Kidney (tissue), 13 donors: ENCODE measurements at regions not wholly inside any gene's neighbourhood (a gene's known extent, or its start where the extent isn't known, plus 50 kb on each side); places are given as distances from the start of the nearest gene placed in this dataset.

Experiments used
- DNase-seq, 5 donors: peaks; one replicate each; pipeline ENCODE4 v3.0.0-alpha.2; 2013 to 2020
- FAIRE-seq: peaks from 2 replicates; lab custom pipeline; 2012; peaks lifted over from hg19 to GRCh38; lab: Jason Lieb, UNC
- H3K27ac ChIP-seq, 2 donors: one replicate each; pipeline ENCODE4 v1.7.0; 2013; ENCODE audit warnings: low read depth in 2 of 2, low read length in 2 of 2, inconsistent platforms in 1 of 2
- H3K27me3 ChIP-seq: one replicate; pipeline ENCODE4 v1.7.1; 2013; ENCODE audit warnings: low read length, inconsistent platforms; ENCODE audit not compliant: control insufficient read depth, insufficient read depth
- H3K36me3 ChIP-seq, 3 donors: one replicate each; pipeline versions ENCODE4 v1.7.0 to v1.7.1; 2013; ENCODE audit warnings: low read length in 3 of 3, control low read depth in 1 of 3, inconsistent platforms in 1 of 3; ENCODE audit not compliant: insufficient read depth in 3 of 3, control insufficient read depth in 2 of 3
- H3K4me1 ChIP-seq, 3 donors: one replicate each; pipeline versions ENCODE4 v1.7.0 to v1.7.1; 2013; ENCODE audit warnings: low read length in 3 of 3, inconsistent platforms in 1 of 3, low read depth in 1 of 3; ENCODE audit not compliant: control insufficient read depth in 2 of 3, insufficient read depth in 2 of 3
- H3K4me3 ChIP-seq, 3 donors: one replicate each; pipeline versions ENCODE4 v1.7.0 to v1.8.1; 2013; ENCODE audit warnings: low read length in 3 of 3, control low read depth in 1 of 3, inconsistent platforms in 1 of 3
- H3K9ac ChIP-seq, 3 donors: one replicate each; pipeline versions ENCODE4 v1.7.0 to v1.7.1; 2013; ENCODE audit warnings: low read length in 3 of 3, control low read depth in 1 of 3, inconsistent platforms in 1 of 3
- H3K9me3 ChIP-seq, 3 donors: one replicate each; pipeline versions ENCODE4 v1.7.0 to v1.7.1; 2013; ENCODE audit warnings: low read length in 3 of 3, control low read depth in 1 of 3, inconsistent platforms in 1 of 3; ENCODE audit not compliant: control insufficient read depth in 2 of 3, insufficient read depth in 1 of 3
- CTCF ChIP-seq: IDR thresholded peaks from 3 replicates; pipeline ENCODE4 v1.5.1; 2012; ENCODE audit warnings: mild to moderate bottlenecking, moderate library complexity, borderline replicate concordance; ENCODE audit not compliant: insufficient read depth; ENCODE audit errors: extremely low read depth
- intact Hi-C: fragments of 100-400 bp; cut with DNase I; formaldehyde crosslinking; loops from one replicate; pipeline ENCODE4 v1.11.1; 2022
- donor health status: control.
- donor health status: control.
- donor health status: control.
- donor health status: control.
- donor health status: control.
- donor health status: DM: yes; HTN: yes; CAD: no.
- donor health status: Normal renal cell carcinoma (clear cell type).

DNA sequence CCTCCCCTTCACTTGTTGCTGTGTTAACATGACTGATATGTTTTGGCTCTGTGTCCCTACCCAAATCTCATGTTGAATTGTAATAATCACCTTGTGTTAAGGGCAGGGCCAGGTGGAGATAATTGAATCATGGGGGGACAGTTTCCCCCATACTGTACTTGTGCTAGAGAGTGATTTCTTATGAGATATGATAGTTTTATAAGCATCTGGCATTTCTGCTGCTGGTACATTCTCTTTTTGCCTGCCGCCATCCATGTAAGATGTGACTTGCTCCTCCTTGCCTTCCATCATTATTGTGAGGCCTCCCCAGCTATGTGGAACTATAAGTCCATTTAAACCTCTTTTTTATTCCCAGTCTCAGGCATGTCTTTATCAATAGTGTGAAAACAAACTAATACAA lies 185.0 kb downstream of the TBX18 start:
- Histone ChIP-seq H3K4me1 (no peaks in the 10 kb centered on the region), H3K9ac (no peak overlapping the region), H3K4me3 (no peak overlapping the region), H3K27ac (no peak overlapping the region), H3K9me3 (no peaks in the 10 kb centered on the region), H3K27me3 (no peaks in the 10 kb centered on the region), H3K36me3 (no peaks in the 10 kb centered on the region)
- intact Hi-C loops, result no loop called here
- DNase-seq, result no peak
- no peak for FAIRE-seq
- TF ChIP-seq CTCF, result no peak

- H3K9ac ChIP-seq, result no peak overlapping the region
- H3K4me3 ChIP-seq, result no peak overlapping the region
- DNase-seq (no peak), FAIRE-seq (no peak)
- H3K9me3 ChIP-seq, result no peaks in the 10 kb centered on the region
- no peaks in the 10 kb centered on the region for H3K4me1 ChIP-seq
- no peaks in the 10 kb centered on the region for H3K27me3 ChIP-seq
- no peak overlapping the region for H3K27ac ChIP-seq
- intact Hi-C loops, result no loop called here
- H3K36me3 ChIP-seq, result no peaks in the 10 kb centered on the region
- no peak for TF ChIP-seq CTCF
These were observed 188.4 kb downstream of the TBX18 start for GRCh38 chr6:84576029-84576428.

DNA sequence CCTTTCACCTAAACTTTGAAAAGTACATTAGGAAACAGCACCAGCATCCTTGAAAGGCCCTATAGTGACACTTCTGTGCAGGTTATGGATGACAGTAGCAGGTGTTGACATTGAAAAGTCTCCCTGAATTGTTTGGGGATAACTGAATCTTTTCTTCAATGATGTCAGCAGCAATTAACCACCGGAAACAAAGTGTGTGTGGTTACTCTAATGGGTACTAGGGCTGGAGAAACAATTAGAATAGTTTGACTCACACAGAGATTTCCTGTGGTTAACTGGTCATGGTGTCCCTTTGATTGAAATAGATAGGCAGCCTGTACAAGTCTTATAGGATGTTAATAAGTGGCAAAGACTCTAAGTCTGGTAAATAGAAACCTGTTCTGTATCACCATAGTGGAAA lies 189.1 kb downstream of the TBX18 start:
- Histone ChIP-seq H3K27me3 (no peaks in the 10 kb centered on the region), H3K9me3 (no peaks in the 10 kb centered on the region), H3K27ac (no peak overlapping the region), H3K4me1 (no peaks in the 10 kb centered on the region), H3K9ac (no peak overlapping the region), H3K4me3 (no peak overlapping the region), H3K36me3 (no peaks in the 10 kb centered on the region)
- intact Hi-C loops, result no loop called here
- TF ChIP-seq CTCF, result no peak
- FAIRE-seq (no peak), DNase-seq (no peak)

GRCh38 chr6:84569882-84570281 lies 194.5 kb downstream of the TBX18 start:
- H3K9ac ChIP-seq, result no peak overlapping the region
- DNase-seq (no peak), FAIRE-seq (no peak)
- no peak for TF ChIP-seq CTCF
- no peak overlapping the region for H3K27ac ChIP-seq
- no peaks in the 10 kb centered on the region for H3K36me3 ChIP-seq
- H3K4me3 ChIP-seq, result no peak overlapping the region
- H3K9me3 ChIP-seq, result no peaks in the 10 kb centered on the region
- no peaks in the 10 kb centered on the region for H3K4me1 ChIP-seq
- intact Hi-C loops, result no loop called here
- H3K27me3 ChIP-seq, result no peaks in the 10 kb centered on the region
